Activated T-cell treated with anti-CD3 and anti-CD28 coated beads for 1 hour (primary cell): ENCODE measurements at regions not wholly inside any gene's neighbourhood (a gene's known extent, or its start where the extent isn't known, plus 50 kb on each side); places are given as distances from the start of the nearest gene placed in this dataset.
"Not testable (repeated sequence)": the region's sequence is repeated elsewhere in the genome, so short reads cannot be mapped to it uniquely, and the experiment has no call there.

ENCODE experiments used
- DNase-seq: peaks from one replicate; pipeline ENCODE4 v3.0.0-alpha.2; 2020; ENCODE audit warnings: low read depth

DNA sequence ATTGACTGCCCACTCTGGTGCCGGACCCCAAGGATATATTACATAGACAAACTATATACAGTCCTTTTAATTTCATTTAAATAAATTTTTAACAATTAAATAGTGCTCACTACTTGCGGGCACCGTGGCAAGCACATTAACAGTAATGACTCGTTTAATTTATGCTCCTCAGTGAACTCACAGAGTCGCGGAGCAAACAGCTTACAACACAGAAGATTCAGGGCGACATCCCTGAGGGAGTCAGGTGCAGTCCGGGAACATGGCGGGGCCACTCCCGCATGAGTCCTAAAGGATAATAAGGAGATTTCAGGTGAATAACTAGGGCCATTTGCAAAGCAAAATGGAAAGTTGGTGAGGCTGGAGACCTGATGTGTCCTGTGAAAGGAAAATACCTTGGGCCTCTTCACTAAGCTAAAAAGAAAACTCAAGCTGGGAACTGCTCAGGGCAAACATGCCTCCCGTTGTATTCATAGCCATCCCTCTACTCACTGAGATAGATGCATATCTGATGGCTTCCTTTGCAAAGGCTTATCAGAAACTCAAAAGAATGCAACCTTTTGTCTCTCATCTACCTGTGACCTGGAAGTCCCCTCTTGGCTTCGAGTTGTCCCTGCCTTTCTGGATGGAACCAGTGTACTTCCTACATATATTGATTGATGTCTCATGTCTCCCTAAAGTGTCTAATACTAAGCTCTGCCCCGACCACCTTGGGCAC, 125.6 kb downstream of the KLF6 start:
- no peak for DNase-seq

DNA sequence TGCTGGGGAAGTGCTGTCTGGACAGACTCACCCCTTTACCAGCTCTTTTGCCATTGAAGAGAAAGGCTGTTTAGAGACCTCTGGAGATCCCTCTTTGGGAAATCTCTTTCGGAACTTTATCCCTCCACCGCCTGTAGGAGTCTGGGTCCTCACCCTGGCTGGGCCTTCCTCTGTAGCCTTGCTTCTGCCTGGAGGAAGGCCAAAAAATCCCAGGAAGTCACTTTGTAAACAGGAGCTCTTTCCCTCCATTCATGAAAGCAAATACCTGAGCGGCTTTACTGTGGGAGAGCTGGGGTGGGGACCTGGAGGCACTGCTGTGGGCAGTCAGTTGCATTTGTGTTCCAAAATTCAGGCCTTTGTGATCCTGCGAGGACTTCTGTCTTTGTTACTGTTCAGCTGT, 126.2 kb downstream of the KLF6 start:
- no peak for DNase-seq

DNA sequence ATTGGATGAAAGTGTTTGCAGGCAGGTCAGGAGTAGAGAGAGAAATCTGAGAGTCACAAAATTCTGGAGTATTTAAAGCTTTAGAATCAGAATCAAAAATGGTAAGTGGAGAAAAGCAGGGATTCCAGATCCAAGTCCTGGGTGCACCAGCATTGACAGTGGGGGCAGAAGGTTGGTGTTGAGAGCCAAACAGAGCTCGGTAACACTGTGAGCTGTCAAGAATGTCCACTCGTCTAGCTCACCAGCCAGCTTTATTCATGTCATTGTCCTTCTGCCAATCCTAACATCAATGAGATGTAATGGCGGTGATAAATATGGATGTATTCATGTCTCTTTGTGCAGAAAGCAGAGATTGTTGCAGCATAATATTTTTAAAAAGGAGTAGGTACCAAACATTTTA, 128.8 kb downstream of the KLF6 start:
- DNase-seq: no peak

DNA sequence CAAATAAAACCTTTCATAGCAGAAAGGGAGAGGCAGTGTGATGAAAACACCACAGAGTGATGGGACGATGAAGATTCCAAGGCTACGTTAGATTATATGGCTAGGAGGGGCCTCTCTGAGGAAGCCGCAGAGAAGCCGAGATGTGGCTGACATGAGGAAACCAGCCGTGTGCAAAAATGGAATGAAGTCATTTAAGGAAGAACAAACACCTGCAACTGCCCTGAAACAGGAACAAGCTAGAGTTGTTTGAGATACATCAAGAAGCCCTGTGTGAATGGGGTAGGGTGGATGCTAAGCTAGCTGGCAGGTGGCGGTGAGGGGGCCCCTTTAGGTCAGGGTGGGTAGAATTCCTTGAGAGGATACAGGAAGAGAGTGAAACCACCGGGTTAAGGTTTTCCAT, 129.5 kb downstream of the KLF6 start:
- DNase-seq: no peak

DNA sequence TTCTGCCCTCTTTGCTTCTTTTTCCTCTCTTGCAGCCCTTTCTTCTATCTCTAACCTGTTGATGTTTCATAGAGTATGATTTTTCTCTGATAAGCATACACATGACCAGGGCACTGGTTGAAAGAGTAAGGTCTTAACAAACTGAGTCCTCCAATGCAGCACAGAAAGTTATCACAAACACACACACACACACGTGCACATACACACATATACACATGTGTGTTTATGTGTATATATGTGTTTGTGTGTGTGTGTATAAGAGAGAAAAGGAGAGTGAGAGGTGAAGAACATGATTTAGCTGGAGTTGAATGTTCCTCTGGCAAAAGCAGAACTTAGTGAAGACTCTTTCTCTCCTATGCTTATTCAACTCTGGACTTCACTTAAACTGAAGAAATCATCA, 130.0 kb downstream of the KLF6 start:
- no peak for DNase-seq

DNA sequence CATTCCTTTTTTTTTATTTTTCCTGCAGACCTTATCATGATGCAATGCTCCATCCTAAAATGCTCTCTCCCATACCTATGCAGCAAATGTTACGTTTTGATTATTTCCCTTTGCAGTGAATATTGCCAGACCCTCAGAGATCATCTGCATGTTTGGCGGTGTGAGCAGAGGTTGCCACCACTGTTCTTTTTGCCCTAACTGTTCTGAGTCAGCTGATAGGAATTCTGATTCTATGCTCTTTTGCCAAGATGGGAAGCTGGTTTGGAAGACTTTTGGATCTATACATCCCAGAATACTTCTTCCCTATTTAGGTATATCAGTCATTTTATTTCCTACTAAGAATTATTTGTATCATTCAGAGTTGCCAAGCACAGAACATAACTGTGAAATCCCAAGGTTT, 130.5 kb downstream of the KLF6 start:
- DNase-seq: no peak

DNA sequence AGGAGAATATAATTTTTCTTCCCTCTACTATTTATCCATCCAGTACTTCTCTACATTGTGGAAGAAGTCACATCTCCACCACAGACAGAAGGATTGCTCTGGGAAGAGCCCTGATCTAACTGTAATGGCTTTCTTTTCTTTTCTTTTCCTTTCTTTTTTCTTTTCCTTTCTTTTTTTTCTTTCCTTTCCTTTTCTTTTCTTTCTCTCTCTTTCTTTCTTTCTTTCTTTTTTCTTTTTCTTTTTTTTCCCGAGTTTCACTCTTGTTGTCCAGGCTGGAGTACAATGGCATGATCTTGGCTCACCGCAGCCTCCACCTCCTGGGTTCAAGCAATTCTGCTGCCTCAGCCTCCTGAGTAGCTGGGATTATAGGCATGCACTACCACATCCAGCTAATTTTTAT, 131.7 kb downstream of the KLF6 start:
- DNase-seq: not testable (repeated sequence)

DNA sequence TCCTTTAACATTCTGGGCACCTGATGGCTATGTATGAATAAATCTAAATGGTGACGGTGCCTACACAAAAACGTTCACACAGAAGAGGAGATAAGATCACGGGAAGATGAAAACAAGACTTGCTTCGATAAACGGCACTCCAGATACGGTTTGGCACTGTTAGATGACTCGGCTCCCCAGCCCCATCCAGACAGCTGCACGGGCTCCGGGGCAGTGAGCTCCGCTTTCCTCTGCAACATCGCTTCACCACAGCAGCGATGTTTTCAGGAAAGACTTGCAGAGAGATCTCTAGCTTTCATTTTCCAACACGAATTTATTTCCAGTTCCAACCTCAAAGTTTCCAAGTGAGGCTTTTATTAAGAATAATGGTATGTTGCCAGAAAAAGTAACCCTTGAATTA, 132.1 kb downstream of the KLF6 start:
- no peak for DNase-seq

DNA sequence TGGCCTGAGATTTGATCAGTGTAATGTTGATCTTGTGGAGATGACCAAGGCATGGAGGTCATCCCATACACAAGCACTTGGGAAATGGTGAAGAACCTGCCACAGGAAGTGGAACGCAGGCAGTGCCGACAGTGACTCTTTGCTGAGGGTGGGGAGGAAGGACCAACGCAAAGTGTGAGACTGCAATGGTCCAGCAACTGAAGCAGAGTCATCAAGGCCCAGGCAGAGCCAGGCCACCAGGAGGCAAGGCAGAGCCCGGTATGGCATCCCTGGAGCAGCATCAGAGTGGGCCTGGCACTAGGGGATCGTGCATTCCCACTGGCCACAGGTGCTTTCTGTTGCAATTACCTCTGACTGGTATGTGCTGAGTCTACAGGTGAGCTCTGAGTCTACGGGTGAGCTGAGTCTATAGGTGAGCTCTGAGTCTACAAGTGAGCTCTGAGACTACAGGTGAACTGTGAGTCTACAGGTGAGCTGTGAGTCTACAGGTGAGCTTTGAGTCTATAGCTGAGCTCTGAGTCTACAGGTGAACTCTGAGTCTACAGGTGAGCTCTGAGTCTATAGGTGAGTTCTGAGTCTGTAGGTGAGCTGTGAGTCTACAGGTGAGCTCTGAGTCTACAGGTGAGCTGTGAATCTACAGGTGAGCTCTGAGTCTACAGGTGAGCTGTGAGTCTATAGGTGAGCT, 132.9 kb downstream of the KLF6 start:
- DNase-seq: no peak

DNA sequence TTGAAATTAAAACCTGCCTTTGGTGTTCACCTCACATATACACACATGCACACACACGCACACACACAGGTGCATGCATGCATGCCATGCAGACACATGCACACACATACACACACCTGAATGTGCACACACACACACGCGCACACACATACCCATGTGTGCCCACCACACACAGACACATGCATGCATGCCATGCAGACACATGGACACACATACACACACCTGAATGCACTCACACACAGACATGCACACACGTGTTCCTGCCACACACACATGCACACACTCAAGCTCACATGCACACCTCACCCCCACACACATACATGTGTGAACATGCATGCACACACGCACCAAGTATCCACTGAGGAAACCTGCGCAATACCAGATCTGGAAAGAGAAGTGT, 136.4 kb downstream of the KLF6 start:
- DNase-seq: no peak

DNA sequence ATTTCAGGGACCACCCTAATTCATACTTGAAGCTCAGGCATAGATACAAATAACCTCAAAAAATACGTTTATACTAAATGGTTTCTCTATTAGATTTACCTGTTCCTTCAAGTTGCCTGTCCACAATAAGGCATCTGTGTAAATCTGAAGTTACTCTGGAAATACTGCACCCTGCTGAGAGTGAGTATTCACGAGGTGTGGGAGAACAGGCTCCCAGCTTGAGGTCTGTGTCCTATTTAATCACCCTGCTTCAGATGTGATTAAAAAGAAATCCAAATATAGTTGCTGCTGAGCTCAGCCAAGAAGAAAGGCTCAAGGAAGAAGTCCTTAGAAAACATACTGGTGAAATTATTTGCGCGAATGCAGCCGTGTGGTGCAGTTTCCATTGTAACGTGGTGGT, 136.8 kb downstream of the KLF6 start:
- no peak for DNase-seq

DNA sequence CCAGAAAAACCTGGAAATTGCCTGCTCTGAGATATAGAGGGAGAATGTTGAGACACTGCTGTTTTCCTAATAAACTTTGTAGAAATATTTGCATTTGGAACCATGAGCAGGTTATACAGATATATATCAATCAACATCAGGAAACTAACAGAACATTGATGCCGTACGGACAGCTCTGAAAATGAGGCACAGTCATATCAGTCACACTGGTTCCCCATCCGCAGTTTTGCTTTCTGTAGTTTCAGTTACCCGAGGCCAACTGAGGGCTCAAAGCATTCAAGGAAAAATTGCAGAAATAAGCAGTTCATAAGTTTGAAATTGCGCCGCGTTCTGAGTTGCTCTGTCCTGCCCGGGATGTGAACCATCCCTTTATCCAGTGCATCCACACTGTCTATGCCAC, 137.9 kb downstream of the KLF6 start:
- no peak for DNase-seq

DNA sequence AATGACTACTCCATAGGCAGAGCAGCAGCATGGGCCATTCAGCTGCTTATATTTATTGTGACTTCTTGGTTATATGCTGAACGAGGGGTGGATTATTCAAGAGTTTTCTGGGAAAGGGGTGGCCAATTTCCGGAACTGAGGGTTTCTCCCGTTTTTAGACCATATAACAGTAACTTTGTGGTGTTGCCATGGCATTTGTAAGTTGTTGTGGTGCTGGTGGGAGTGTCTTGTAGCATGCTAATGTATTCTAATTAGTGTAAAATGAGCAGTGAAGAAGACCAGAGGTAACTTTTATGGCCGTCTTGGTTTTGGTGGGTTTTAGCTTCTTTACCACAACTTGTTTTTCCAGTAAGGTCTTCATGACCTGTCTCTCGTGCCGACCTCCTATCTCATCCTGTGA, 139.6 kb downstream of the KLF6 start:
- no peak for DNase-seq

DNA sequence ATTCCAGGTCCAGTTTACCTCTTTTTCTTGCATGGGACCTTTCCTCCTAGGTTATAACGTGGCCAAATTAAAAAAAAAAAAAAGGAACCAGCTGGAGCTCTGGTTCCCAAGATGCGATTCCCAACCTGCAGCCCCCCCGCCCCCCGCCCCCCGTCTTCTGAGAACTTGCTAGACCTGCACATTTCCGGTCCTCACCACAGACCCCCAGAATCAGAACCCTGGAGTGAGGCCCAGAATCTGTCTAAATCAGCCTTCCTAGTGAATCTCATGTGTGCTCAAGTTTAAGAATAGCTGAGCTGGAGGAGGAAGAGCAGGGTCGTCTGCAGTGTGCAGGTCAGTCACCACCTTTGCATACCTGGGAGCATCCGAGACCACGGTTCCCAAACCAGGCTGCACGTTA, 144.2 kb downstream of the KLF6 start:
- no peak for DNase-seq

DNA sequence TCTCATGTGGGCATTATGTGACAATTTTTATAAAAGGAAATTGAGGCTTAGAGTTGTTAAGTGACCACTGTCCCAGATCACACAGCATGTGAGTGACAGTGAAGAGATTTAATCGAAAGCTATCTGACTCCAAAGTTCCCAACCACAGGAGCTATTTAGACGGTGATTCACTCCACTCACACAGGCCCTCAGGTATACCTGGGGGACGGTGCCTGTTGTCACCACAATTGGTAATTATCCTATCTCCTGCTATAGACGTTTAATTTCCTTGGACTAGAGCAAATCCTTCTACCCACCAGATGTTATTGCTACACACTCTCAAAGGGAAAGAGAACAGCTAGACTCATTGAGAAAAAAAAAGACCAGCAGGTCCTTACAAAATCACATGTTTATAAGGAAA, 145.5 kb downstream of the KLF6 start:
- no peak for DNase-seq

DNA sequence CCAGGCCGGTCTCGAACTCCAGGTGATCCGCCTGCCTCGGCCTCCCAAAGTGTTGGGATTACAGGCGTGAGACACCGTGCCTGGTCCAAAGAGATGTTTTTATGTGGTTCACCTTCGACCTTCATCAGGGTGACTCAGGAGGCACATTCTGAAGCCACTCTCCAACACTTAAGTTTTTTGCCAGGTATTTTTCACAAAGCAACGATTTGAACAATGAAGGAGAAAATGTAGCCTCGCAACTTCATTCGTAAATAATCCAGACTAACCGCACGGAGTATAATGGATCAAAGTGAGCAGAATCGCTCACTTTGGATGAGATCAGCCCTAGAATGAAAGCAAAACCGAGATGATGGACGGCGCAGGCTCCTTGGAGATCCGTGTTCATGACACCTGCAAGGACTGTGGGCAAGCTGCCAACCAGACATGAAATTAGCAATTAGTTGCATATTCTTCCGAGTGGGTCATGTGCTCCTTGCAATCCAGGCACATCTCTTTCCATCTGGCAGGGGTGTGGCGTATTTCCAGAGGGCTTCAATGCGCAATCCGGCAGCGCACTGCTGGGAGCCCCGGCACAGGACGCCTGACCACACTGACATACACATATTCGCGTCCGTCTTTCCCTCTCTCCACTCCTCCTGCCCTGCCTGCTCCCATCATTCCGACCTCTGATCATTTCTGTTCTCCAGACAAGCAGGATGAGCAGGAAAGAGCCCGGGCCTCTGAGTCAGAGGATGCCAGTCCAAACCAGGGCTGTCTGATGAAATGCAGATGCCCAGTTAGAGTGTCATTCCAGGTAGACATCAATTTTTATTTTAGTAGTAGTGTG, 148.4 kb downstream of the KLF6 start:
- DNase-seq: no peak

DNA sequence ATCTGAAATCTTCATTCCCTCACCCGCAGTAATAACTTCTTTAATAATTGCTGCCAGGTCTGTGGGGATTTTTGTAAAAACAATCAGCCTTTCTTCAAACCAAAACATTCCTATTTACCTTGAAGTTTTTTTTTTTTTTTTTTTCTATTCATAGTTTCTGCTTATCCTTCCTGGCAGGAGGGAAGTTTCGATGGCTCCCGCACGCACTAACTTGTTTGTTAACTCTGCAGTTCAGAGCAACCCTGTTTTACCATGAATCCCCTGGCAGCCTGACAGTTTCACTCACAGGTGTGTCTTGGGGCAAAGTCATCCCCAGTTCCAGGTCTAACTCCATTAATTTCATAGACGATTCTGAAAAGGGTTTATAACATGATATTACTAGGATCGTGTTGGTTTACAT, 149.3 kb downstream of the KLF6 start:
- no peak for DNase-seq

DNA sequence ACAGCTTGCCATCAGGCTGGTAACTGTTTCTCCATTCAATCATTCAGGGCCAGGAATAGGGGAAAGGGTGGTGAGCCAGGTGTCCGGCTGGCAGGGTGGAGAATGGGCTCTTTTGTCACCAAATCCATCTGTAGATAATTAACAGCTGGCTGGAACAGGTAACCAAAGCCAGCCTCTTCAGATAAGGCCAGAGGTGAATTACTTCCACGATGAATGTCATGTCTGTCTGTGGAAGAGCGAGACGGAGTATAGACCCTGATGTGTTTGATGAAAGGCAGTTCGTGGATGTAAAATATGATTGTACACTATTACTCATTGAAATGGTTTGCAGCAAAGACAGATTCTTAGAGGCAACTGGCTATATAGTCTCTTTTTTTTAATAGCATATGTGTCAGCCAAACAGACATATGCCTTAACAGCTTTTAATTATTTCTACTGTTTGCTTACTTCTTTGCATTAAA, 149.8 kb downstream of the KLF6 start:
- no peak for DNase-seq

DNA sequence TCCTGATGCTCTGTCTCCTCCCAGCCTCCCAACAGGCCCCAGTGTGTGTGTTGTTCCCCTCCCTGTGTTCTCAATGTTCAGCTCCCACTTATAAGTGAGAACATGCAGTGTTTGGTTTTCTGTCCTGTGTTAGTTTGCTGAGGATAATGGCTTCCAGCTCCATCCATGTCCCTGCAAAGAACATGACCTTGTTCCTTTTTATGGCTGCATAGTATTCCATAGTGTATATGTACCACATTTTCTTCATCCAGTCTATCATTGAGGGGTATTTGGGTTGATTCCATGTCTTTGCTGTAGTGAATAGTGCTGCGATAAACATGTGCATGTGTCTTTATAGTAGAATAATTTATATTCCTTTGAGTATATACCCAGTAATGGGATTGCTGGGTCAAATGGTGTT, 150.4 kb downstream of the KLF6 start:
- not testable (repeated sequence) for DNase-seq

DNA sequence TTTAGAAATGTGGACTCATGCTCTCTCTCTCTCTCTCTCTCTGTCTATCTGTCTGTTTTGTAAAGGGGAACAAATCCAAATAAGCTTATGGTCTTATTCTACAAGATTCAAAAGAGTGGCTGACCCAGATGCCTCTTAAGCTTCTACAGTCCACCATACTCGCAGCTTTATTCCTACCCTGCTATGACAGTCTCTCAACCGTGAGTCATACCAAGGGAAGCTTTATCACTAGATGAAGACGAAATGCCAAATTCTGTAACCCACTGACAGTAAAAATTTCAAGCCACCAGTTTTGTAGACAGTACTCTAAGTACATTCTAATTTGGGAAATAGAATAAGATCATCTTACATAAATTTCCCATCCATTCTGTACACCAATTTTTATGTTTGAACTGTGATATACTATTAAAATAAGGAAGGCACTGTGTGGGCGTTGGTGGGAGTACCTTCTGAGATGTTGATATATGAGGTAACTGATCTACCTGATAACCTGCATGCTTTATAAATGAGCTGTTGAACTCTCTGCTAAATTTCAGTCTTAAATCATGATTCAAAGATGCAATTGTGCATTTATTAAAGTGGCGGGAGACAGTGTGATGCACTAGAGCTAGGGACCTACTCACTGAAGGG, 153.2 kb downstream of the KLF6 start:
- no peak for DNase-seq

DNA sequence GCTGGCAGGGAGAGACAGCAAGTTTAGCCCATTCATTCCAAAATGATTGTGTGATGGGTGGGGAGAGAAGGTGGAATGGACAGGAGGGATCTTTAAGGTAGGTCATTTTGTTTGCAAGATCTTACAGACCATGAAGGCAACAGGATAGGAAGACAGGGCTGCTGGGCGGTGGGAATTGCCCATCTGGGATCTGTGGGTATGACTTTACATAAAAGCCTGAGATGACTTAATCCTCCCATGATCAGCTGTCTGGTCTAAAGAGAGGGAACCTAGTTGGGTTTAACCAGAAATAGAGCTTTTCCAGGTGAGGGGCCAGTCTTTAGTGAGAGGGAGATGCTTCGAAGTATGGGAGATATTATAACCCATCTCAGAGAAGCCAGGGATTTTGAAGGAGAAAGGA, 153.7 kb downstream of the KLF6 start:
- DNase-seq: no peak

DNA sequence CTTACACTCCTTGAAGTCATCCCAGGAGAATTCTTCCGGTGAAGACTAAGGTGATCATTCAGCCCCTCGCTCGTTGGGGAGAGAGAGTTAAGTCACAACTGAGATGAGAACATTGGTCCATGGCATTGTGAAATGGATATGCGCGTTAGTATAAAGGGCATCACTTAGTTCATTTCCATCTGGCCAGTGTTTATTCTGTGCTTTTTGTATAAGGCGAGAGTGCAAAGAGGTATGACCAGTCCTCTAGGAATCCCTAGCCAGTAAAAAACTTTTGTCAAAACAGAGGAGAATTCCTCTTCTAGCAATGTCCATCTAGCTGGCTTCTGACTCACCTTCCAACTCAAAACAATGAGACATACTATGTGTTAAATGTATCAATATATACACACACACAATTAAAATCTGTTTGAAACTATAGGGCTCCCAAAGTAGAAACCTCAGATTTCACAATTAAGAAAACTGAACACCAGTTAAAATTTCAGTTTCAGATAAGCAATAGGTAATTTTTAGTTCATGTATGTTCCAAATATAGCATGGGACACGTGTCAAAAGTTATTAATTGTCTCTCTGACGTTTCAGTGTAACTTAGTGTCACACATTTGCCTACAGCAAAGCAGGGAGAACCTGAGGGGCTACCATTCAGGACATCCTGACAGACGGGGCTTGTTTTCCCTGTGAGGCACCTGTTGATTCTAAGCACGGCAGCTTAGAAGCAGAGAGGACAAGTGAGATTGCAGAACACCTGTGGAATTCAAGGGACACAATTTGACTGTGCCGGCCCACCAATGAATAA, 158.9 kb downstream of the KLF6 start:
- no peak for DNase-seq
